Thymus (tissue), 11 donors: ENCODE measurements at regions not wholly inside any gene's neighbourhood (a gene's known extent, or its start where the extent isn't known, plus 50 kb on each side); places are given as distances from the start of the nearest gene placed in this dataset.
A peak's percentile ranks its signal among the peaks of the same experiment; 100 is the strongest.

Experiments used
- DNase-seq, 9 donors: peaks; one replicate each; pipeline ENCODE4 v3.0.0-alpha.2; 2013; ENCODE audit warnings: low spot score in 9 of 9, low read depth in 6 of 9, missing footprints in 1 of 9
- H3K27ac ChIP-seq, 2 donors: one replicate each; pipeline ENCODE4 v1.5.1; 2013; ENCODE audit warnings: control low read depth in 1 of 2, low read depth in 1 of 2, low read length in 1 of 2, mild to moderate bottlenecking in 1 of 2, moderate library complexity in 1 of 2
- H3K27me3 ChIP-seq, 2 donors: one replicate each; pipeline ENCODE4 v1.5.1; 2013; ENCODE audit warnings: low read length in 1 of 2; ENCODE audit not compliant: control insufficient read depth in 2 of 2, insufficient read depth in 1 of 2
- H3K36me3 ChIP-seq, 2 donors: one replicate each; pipeline ENCODE4 v1.5.1; 2013; ENCODE audit warnings: low read length in 1 of 2, mild to moderate bottlenecking in 1 of 2, moderate library complexity in 1 of 2; ENCODE audit not compliant: control insufficient read depth in 2 of 2, insufficient read depth in 2 of 2
- H3K4me1 ChIP-seq, 2 donors: one replicate each; pipeline ENCODE4 v1.5.1; 2013; ENCODE audit warnings: low read length in 2 of 2; ENCODE audit not compliant: control insufficient read depth in 2 of 2, insufficient read depth in 2 of 2
- H3K4me3 ChIP-seq, 2 donors: one replicate each; pipeline ENCODE4 v1.5.1; 2013; ENCODE audit warnings: low read length in 2 of 2, control low read depth in 1 of 2, mild to moderate bottlenecking in 1 of 2
- H3K9me3 ChIP-seq, 2 donors: one replicate each; pipeline ENCODE4 v1.5.1; 2013; ENCODE audit warnings: low read length in 1 of 2, mild to moderate bottlenecking in 1 of 2; ENCODE audit not compliant: control insufficient read depth in 2 of 2, insufficient read depth in 1 of 2
- WGBS: extraction: QIAGEN DNeasy Blood & Tissue Kit; methylation state at CpG from one replicate; pipeline ENCODE4 v1.1.7; 2013; 5-methylcytosine and 5-hydroxymethylcytosine counted together
- donor health status: healthy.

- Histone ChIP-seq H3K9me3 (no peaks in the 10 kb centered on the region), H3K4me1 (no peaks in the 10 kb centered on the region), H3K36me3 (no peaks in the 10 kb centered on the region), H3K27ac (no peak overlapping the region), H3K4me3 (no peak overlapping the region), H3K27me3 (no peaks in the 10 kb centered on the region)
- no peak for DNase-seq
- WGBS = 83% methylated on average over 2 of the region's 2 CpGs
These were observed 219.3 kb downstream of the C1orf94 start for GRCh38 chr1:34396042-34396441.

- no peaks in the 10 kb centered on the region for H3K36me3 ChIP-seq
- no peaks in the 10 kb centered on the region for H3K9me3 ChIP-seq
- H3K4me1 ChIP-seq = no peaks in the 10 kb centered on the region
- H3K27ac ChIP-seq = no peak overlapping the region
- no peaks in the 10 kb centered on the region for H3K27me3 ChIP-seq
- H3K4me3 ChIP-seq = no peak overlapping the region
- WGBS = 96% methylated on average over 5 of the region's 5 CpGs
- DNase-seq = no peak
These were observed 221.7 kb downstream of the C1orf94 start for GRCh38 chr1:34398241-34398915.

GRCh38 chr1:34398916-34399275, 222.2 kb downstream of the C1orf94 start:
- H3K36me3 ChIP-seq = no peaks in the 10 kb centered on the region
- no peak for DNase-seq
- H3K9me3 ChIP-seq = no peaks in the 10 kb centered on the region
- no peak overlapping the region for H3K27ac ChIP-seq
- no peaks in the 10 kb centered on the region for H3K27me3 ChIP-seq
- no peak overlapping the region for H3K4me3 ChIP-seq
- H3K4me1 ChIP-seq = no peaks in the 10 kb centered on the region
- 49% methylated on average over 4 of the region's 4 CpGs for WGBS

- H3K4me1 ChIP-seq = no peaks in the 10 kb centered on the region
- no peaks in the 10 kb centered on the region for H3K36me3 ChIP-seq
- no peaks in the 10 kb centered on the region for H3K27me3 ChIP-seq
- WGBS = 87% methylated on average over 2 of the region's 2 CpGs
- no peaks in the 10 kb centered on the region for H3K9me3 ChIP-seq
- no peak overlapping the region for H3K27ac ChIP-seq
- no peak overlapping the region for H3K4me3 ChIP-seq
- no peak for DNase-seq
These were observed 224.0 kb downstream of the C1orf94 start for GRCh38 chr1:34400675-34401074.

GRCh38 chr1:34403156-34403555, 226.4 kb downstream of the C1orf94 start:
- Histone ChIP-seq H3K27ac (no peak overlapping the region), H3K4me1 (no peaks in the 10 kb centered on the region), H3K27me3 (no peaks in the 10 kb centered on the region), H3K4me3 (no peak overlapping the region), H3K36me3 (no peaks in the 10 kb centered on the region), H3K9me3 (no peaks in the 10 kb centered on the region)
- DNase-seq = no peak

GRCh38 chr1:34404804-34405203, 228.1 kb downstream of the C1orf94 start:
- Histone ChIP-seq H3K4me3 (no peak overlapping the region), H3K36me3 (no peaks in the 10 kb centered on the region), H3K9me3 (no peaks in the 10 kb centered on the region), H3K4me1 (no peaks in the 10 kb centered on the region), H3K27me3 (no peaks in the 10 kb centered on the region), H3K27ac (no peak overlapping the region)
- DNase-seq = no peak

GRCh38 chr1:34405266-34405959, 228.7 kb downstream of the C1orf94 start:
- no peak for DNase-seq
- 71% methylated on average over 2 of the region's 2 CpGs for WGBS
- Histone ChIP-seq H3K9me3 (no peaks in the 10 kb centered on the region), H3K27me3 (no peaks in the 10 kb centered on the region), H3K27ac (no peak overlapping the region), H3K36me3 (no peaks in the 10 kb centered on the region), H3K4me1 (no peaks in the 10 kb centered on the region), H3K4me3 (no peak overlapping the region)

GRCh38 chr1:34406377-34406776, 229.7 kb downstream of the C1orf94 start:
- DNase-seq = no peak
- 36% methylated on average over 5 of the region's 5 CpGs for WGBS
- no peaks in the 10 kb centered on the region for H3K4me1 ChIP-seq
- H3K27ac ChIP-seq = no peak overlapping the region
- H3K9me3 ChIP-seq = no peaks in the 10 kb centered on the region
- no peak overlapping the region for H3K4me3 ChIP-seq
- no peaks in the 10 kb centered on the region for H3K36me3 ChIP-seq
- no peaks in the 10 kb centered on the region for H3K27me3 ChIP-seq

GRCh38 chr1:34406833-34407539, 230.3 kb downstream of the C1orf94 start:
- Histone ChIP-seq H3K9me3 (no peaks in the 10 kb centered on the region), H3K27me3 (no peaks in the 10 kb centered on the region), H3K27ac (peak overlapping the region in 1 of 2 donors; percentile 12), H3K4me3 (no peak overlapping the region), H3K36me3 (no peaks in the 10 kb centered on the region), H3K4me1 (no peaks in the 10 kb centered on the region)
- DNase-seq = peak in 1 of 9 donors; percentile 6
- 66% methylated on average over 9 of the region's 9 CpGs for WGBS
